ENCODE measurements at regions not wholly inside any gene's neighbourhood (a gene's known extent, or its start where the extent isn't known, plus 50 kb on each side); places are given as distances from the start of the nearest gene placed in this dataset.
A peak's percentile ranks its signal among the peaks of the same experiment; 100 is the strongest.

- Histone ChIP-seq H3K27ac (no peak overlapping the region), H3K4me3 (no peak overlapping the region), H3K4me1 (replicated peaks in 1 of 2) (no peaks in the 10 kb centered on the region), H3K9me3 (replicated peaks in 1 of 3) (no peaks in the 10 kb centered on the region), H3K27me3 (no peaks in the 10 kb centered on the region), H3K36me3 (replicated peaks in 1 of 2) (no peaks in the 10 kb centered on the region)
- intact Hi-C loops (cut with DNase I): no loop called here
- DNase-seq: no peak
- no peak for TF ChIP-seq CTCF (IDR thresholded peaks at IDR 0.05)
- no peak for TF ChIP-seq POLR2A (IDR thresholded peaks at IDR 0.05)
These were observed 396.5 kb downstream of the RRAGC start for GRCh38 chr1:38463074-38463473.

- no peaks in the 10 kb centered on the region for H3K36me3 ChIP-seq (replicated peaks in 1 of 2)
- H3K4me3 ChIP-seq: no peak overlapping the region
- H3K4me1 ChIP-seq (replicated peaks in 1 of 2): no peaks in the 10 kb centered on the region
- DNase-seq: no peak
- 40 to 73% (median 65%) methylated on average over 1 to 2 of the region's 2 CpGs for WGBS, 4 donors
- intact Hi-C loops (cut with DNase I): no loop called here
- H3K27me3 ChIP-seq: no peaks in the 10 kb centered on the region
- no peaks in the 10 kb centered on the region for H3K9me3 ChIP-seq (replicated peaks in 1 of 3)
- TF ChIP-seq POLR2A (IDR thresholded peaks at IDR 0.05) (no peak), CTCF (IDR thresholded peaks at IDR 0.05) (no peak)
- no peak overlapping the region for H3K27ac ChIP-seq
These were observed 403.1 kb downstream of the RRAGC start for GRCh38 chr1:38456531-38456876.

DNA sequence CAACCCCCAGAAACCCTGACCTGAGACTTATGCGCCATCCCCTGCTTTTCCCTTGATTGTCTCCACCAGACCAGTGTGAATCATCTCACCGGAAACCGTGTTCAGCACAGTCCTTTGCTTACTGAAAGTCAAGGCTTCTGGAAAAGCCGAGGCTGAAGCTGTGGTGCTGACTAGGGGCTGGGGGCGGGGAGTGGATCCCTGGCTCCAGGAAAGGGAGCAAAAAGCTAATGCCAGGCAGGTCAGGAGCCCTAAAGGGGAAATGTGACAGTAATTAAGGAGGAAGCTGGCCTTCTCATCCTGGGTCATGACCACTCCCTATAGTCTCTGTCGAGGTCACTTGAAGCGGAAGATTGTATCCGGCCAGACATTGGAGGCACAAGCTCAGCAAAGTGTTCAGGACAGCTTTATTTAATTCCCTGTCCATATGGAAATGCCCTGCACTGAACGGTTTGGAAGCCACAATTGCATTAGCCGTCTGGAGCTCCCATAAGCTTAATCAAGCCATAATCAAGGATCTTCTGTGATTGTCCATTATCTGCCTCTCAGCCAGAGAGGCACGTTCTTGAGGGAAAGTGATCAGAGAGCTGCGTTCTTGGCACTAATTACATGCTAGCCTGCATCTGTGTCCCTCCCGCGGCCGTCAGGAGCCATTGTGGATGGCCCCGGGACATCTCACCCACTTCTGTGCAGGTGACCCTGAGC is 403.6 kb downstream of the RRAGC start:
- no peak overlapping the region for H3K27ac ChIP-seq
- 34 to 54% (median 49%) methylated on average over 11 to 16 of the region's 16 CpGs for WGBS, 4 donors
- no peaks in the 10 kb centered on the region for H3K9me3 ChIP-seq (replicated peaks in 1 of 3)
- H3K4me1 ChIP-seq (replicated peaks in 1 of 2): no peaks in the 10 kb centered on the region
- no peak overlapping the region for H3K4me3 ChIP-seq
- H3K36me3 ChIP-seq (replicated peaks in 1 of 2): no peaks in the 10 kb centered on the region
- DNase-seq: peak in 5 of 7 donors; percentile 24 to 47 (median 27)
- intact Hi-C loops (cut with DNase I): no loop called here
- TF ChIP-seq POLR2A (IDR thresholded peaks at IDR 0.05) (no peak), CTCF (IDR thresholded peaks at IDR 0.05) (no peak)
- H3K27me3 ChIP-seq: no peaks in the 10 kb centered on the region

DNA sequence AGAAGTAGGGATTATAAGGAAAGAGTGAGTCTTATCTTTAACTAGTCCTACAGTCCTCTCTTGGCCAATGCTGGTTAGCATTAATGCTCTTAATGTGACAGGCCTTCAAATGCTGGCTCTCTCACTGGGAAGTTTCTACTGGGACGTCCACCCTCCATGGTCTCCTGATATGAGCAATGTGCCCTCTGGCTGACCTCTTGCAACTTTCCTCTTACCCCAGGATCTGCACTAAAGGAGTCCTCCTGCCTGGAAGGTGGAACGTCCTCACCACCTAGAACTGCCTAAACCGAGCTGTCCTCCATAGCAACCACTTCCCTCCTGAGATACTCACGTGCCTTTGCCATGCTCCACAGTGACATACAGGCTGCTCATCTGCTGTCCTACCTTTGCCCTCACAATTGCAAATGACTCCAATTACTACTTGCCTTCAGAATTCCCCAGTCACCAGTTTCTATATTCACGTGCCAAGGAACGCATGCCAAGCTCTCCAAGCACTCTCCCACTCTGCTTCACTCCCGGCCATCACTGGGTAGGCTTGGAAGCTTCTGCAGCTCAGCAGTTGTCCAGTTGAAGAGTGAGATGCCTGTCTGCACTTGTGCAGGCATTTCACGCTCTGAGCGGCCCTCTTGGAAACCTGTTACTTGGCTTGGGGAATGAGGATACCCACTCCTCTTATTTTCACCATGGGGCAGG is 404.7 kb downstream of the RRAGC start:
- WGBS, 4 donors: 85 to 88% (median 86%) methylated on average over 9 of the region's 9 CpGs
- H3K27me3 ChIP-seq: no peaks in the 10 kb centered on the region
- intact Hi-C loops (cut with DNase I): no loop called here
- no peaks in the 10 kb centered on the region for H3K36me3 ChIP-seq (replicated peaks in 1 of 2)
- H3K27ac ChIP-seq: no peak overlapping the region
- H3K9me3 ChIP-seq (replicated peaks in 1 of 3): no peaks in the 10 kb centered on the region
- no peak overlapping the region for H3K4me3 ChIP-seq
- TF ChIP-seq POLR2A (IDR thresholded peaks at IDR 0.05): no peak
- no peak for DNase-seq
- H3K4me1 ChIP-seq (replicated peaks in 1 of 2): no peaks in the 10 kb centered on the region

GRCh38 chr1:38454236-38454635 is 405.3 kb downstream of the RRAGC start:
- Histone ChIP-seq H3K9me3 (replicated peaks in 1 of 3) (no peaks in the 10 kb centered on the region), H3K4me3 (no peak overlapping the region), H3K27ac (no peak overlapping the region), H3K4me1 (replicated peaks in 1 of 2) (no peaks in the 10 kb centered on the region), H3K27me3 (no peaks in the 10 kb centered on the region), H3K36me3 (replicated peaks in 1 of 2) (no peaks in the 10 kb centered on the region)
- intact Hi-C loops (cut with DNase I): no loop called here
- no peak for TF ChIP-seq CTCF (IDR thresholded peaks at IDR 0.05)
- TF ChIP-seq POLR2A (IDR thresholded peaks at IDR 0.05): no peak
- no peak for DNase-seq
- WGBS, 4 donors: 86 to 90% (median 89%) methylated on average over 5 of the region's 5 CpGs

All from adrenal gland (tissue), 9 donors.